Ascending aorta (tissue), 2 donors: ENCODE measurements at regions not wholly inside any gene's neighbourhood (a gene's known extent, or its start where the extent isn't known, plus 50 kb on each side); places are given as distances from the start of the nearest gene placed in this dataset.
"Not testable (repeated sequence)": the region's sequence is repeated elsewhere in the genome, so short reads cannot be mapped to it uniquely, and the experiment has no call there.

Source experiments
- DNase-seq, 2 donors: peaks; one replicate each; pipeline ENCODE4 v3.0.0-alpha.2; 2019; ENCODE audit warnings: low spot score in 2 of 2
- H3K27ac ChIP-seq, 2 donors: fragments of 200-600 bp; sonication (generic); one replicate each; pipeline ENCODE4 v1.5.1; 2016 to 2017; ENCODE audit warnings: mild to moderate bottlenecking in 1 of 2
- H3K27me3 ChIP-seq: fragments of 200-600 bp; sonication (generic); one replicate; pipeline ENCODE4 v1.5.1; 2017
- H3K36me3 ChIP-seq, 2 donors: fragments of 200-600 bp; sonication (generic); one replicate each; pipeline ENCODE4 v1.5.1; 2016
- H3K4me1 ChIP-seq, 2 donors: fragments of 200-600 bp; sonication (generic); one replicate each; pipeline ENCODE4 v1.5.1; 2016 to 2017; ENCODE audit warnings: mild to moderate bottlenecking in 1 of 2
- H3K4me3 ChIP-seq, 2 donors: fragments of 200-600 bp; sonication (generic); one replicate each; pipeline ENCODE4 v1.5.1; 2016 to 2017; ENCODE audit warnings: mild to moderate bottlenecking in 1 of 2
- H3K9me3 ChIP-seq, 2 donors: fragments of 200-600 bp; sonication (generic); one replicate each; pipeline ENCODE4 v1.5.1; 2016
- CTCF ChIP-seq, 3 experiments: fragments of 200-600 bp in 2 of 3; fragments of 450-650 bp in 1 of 3; sonication (generic) in 2 of 3; IDR thresholded peaks; one replicate each; pipeline ENCODE4 v1.5.1; 2016 to 2019; ENCODE audit warnings: antibody characterized with exemption in 3 of 3, mild to moderate bottlenecking in 1 of 3, moderate library complexity in 1 of 3
- intact Hi-C: fragments of 100-400 bp; cut with DNase I; formaldehyde crosslinking; loops from one replicate; pipeline ENCODE4 v1.15.1; 2023

DNA sequence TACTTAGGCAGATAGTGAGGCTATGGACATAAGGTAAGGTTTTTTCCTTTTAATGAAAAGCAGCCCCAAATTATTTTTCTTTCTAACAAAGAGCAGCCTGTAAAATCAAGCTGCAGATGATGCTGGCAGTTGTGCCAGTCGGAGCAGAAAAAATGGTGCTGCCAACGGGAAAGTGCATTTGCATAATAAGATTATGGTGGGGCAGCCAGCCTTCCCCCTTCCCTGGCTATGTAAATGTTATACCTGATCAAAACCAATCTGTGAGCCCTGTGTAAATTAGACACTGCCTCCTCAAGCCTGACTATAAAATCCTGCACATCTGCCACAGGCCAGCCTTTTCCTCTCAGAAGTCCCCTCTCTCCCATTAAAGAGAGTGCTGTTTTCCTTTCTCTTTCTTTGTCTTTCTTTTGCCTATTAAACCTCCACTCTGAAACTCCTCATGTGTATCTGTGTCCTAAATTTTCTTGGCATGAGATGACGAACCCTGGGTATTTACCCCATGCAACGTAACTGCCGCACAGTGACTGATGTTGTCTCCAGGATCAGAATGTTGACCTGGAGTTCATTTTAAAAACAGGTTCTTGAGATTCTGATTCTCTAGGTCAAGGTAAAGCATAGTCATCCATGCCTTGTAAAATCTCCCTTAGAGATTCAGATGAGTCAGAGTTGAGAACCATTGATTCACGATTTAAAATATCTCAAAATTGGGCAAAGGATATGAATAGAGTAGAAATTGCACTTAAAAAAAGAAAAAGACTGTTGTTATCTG is 167.3 kb upstream of the C1GALT1 start:
- Histone ChIP-seq H3K27ac (no peak overlapping the region), H3K4me3 (no peak overlapping the region), H3K27me3 (no peaks in the 10 kb centered on the region), H3K36me3 (no peaks in the 10 kb centered on the region), H3K9me3 (no peaks in the 10 kb centered on the region), H3K4me1 (no peaks in the 10 kb centered on the region)
- intact Hi-C loops, result no loop called here
- no peak for DNase-seq
- TF ChIP-seq CTCF (IDR thresholded peaks at IDR 0.05), result no peak

GRCh38 chr7:7017707-7018280 is 164.6 kb upstream of the C1GALT1 start:
- intact Hi-C loops, result no loop called here
- H3K4me1 ChIP-seq, result no peaks in the 10 kb centered on the region
- no peak for TF ChIP-seq CTCF (IDR thresholded peaks at IDR 0.05)

DNA sequence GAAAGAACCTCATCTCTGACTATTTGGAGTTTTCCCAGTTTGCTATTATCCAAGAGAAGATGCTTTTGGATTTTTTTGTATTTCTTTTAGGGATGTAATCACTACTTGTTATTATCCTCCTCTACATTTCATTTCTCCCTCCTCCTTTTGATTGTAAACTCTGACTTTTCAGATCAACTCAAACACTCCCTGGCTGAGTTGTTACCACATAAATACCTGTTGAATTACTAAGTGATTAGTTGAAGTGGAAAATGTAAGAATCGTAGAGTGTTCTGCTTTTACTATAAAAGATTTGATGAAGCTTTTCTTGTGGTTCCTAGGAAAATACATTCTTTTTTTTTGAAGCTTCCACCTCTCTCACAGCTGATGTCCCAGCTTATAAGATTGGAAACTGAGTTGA is 164.1 kb upstream of the C1GALT1 start:
- Histone ChIP-seq H3K27me3 (no peaks in the 10 kb centered on the region), H3K4me3 (no peak overlapping the region), H3K36me3 (no peaks in the 10 kb centered on the region), H3K9me3 (no peaks in the 10 kb centered on the region), H3K27ac (no peak overlapping the region), H3K4me1 (no peaks in the 10 kb centered on the region)
- no peak for TF ChIP-seq CTCF (IDR thresholded peaks at IDR 0.05)
- no peak for DNase-seq
- intact Hi-C loops, result no loop called here

More at GRCh38 chr7:7017707-7018280, 164.6 kb upstream of the C1GALT1 start:
- DNase-seq, result no peak
- H3K36me3 ChIP-seq, result no peaks in the 10 kb centered on the region
- H3K27me3 ChIP-seq, result no peaks in the 10 kb centered on the region
- no peak overlapping the region for H3K4me3 ChIP-seq
- no peak overlapping the region for H3K27ac ChIP-seq
- no peaks in the 10 kb centered on the region for H3K9me3 ChIP-seq

DNA sequence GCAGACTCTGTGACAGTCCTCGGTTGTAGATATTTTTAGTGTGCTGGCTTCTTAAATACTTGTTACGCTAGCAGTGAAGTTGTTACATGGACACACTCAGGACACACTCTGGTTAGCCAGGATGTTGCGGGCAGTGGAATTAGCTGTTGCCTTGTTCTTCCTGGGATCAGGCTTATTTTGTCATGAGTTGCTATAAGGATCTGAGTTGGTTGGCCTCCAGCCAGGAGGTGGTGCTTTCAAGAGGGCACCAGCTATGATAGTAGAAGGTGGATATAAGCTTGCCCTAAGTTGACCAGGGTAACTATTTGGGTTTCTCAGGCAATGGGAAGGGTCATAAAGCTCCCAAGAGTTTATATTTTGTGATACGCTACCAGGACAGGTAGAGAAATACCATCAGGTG is 150.1 kb upstream of the C1GALT1 start:
- no peaks in the 10 kb centered on the region for H3K4me1 ChIP-seq
- intact Hi-C loops, result no loop called here
- H3K36me3 ChIP-seq, result no peaks in the 10 kb centered on the region
- no peak for DNase-seq
- TF ChIP-seq CTCF (IDR thresholded peaks at IDR 0.05), result no peak
- no peaks in the 10 kb centered on the region for H3K9me3 ChIP-seq
- H3K4me3 ChIP-seq, result no peak overlapping the region
- H3K27ac ChIP-seq, result no peak overlapping the region
- no peaks in the 10 kb centered on the region for H3K27me3 ChIP-seq

- TF ChIP-seq CTCF (IDR thresholded peaks at IDR 0.05), result no peak
- no peak overlapping the region for H3K4me3 ChIP-seq
- DNase-seq, result no peak
- no peaks in the 10 kb centered on the region for H3K4me1 ChIP-seq
- intact Hi-C loops, result no loop called here
- H3K27ac ChIP-seq, result no peak overlapping the region
- no peaks in the 10 kb centered on the region for H3K9me3 ChIP-seq
- H3K27me3 ChIP-seq, result no peaks in the 10 kb centered on the region
- H3K36me3 ChIP-seq, result no peaks in the 10 kb centered on the region
These were observed 146.5 kb upstream of the C1GALT1 start for GRCh38 chr7:7035851-7036250.

DNA sequence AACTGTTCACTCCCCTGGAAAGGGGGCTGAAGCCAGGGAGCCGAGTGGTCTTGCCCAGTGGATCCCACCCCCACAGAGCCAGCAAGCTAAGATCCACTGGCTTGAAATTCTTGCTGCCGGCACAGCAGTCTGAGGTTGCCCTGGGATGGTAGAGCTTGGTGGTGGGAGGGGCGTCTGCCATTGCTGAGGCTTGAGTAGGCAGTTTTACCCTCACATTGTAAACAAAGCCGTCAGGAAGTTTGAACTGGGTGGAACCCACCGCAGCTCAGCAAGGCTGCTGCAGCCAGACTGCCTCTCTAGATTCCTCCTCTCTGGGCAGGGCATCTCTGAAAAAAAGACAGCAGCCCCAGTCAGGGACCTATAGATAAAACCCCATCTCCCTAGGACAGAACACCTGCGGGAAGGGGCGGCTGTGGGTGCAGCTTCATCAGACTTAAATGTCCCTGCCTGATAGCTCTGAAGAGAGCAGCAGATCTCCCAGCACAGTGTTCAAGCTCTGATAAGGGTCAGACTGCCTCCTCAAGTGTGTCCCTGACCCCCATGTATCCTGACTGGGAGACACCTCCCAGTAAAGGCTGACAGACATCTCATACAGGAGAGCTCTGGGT is 140.0 kb upstream of the C1GALT1 start:
- H3K4me3 ChIP-seq, H3K27me3 ChIP-seq, intact Hi-C loops, H3K9me3 ChIP-seq, H3K27ac ChIP-seq, H3K4me1 ChIP-seq, H3K36me3 ChIP-seq, DNase-seq: not testable (repeated sequence)
